ENCODE measurements at regions not wholly inside any gene's neighbourhood (a gene's known extent, or its start where the extent isn't known, plus 50 kb on each side); places are given as distances from the start of the nearest gene placed in this dataset.

DNA sequence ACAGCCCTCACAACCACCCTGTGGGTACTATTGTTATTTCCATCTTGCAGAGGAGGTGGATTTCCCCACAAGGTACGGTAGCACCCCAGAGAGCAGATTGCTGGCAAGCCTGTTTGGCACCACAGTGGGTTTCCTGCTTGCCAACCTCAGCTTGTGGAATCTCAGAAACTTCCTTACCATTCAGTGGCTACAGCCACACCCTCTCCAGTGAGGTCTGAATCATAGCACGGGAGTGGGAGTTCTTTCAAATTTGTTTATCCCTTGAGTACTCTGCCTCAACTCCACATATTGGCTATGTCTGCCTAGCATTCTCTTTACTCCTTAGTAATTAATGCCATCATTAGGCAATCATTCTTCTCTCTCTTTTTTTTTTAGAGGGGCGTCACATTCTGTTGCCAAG, 162.1 kb downstream of the PTPRU start:
- Histone ChIP-seq H3K4me3 (no peak overlapping the region), H3K4me1 (no peaks in the 10 kb centered on the region), H3K9me3 (no peaks in the 10 kb centered on the region), H3K27ac (no peak overlapping the region), H3K27me3 (peaks cover 0 to 3% (median 0%) of the 10 kb centered on the region in 3 donors), H3K36me3 (no peaks in the 10 kb centered on the region)
- intact Hi-C loops (cut with DNase I; ENCODE audit: low total_unique reads) (no loop called here), in situ Hi-C loops (cut with MboI; ENCODE audit: low sequenced_read_pairs in 4 of 4) (loop anchor here in 1 of 4 donors (10.0 kb wide), 1 partner anchor 1006 kb away; no protein-coding TSS in a partner anchor)
- no peak for TF ChIP-seq POLR2A (IDR thresholded peaks at IDR 0.05)
- TF ChIP-seq, protein P1, sequence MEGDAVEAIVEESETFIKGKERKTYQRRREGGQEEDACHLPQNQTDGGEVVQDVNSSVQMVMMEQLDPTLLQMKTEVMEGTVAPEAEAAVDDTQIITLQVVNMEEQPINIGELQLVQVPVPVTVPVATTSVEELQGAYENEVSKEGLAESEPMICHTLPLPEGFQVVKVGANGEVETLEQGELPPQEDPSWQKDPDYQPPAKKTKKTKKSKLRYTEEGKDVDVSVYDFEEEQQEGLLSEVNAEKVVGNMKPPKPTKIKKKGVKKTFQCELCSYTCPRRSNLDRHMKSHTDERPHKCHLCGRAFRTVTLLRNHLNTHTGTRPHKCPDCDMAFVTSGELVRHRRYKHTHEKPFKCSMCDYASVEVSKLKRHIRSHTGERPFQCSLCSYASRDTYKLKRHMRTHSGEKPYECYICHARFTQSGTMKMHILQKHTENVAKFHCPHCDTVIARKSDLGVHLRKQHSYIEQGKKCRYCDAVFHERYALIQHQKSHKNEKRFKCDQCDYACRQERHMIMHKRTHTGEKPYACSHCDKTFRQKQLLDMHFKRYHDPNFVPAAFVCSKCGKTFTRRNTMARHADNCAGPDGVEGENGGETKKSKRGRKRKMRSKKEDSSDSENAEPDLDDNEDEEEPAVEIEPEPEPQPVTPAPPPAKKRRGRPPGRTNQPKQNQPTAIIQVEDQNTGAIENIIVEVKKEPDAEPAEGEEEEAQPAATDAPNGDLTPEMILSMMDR (IDR thresholded peaks at IDR 0.05 in 4 of 5, conservative IDR thresholded peaks at IDR 0.05 in 1 of 5), result no peak
- ATAC-seq (no peak), DNase-seq (no peak)

DNA sequence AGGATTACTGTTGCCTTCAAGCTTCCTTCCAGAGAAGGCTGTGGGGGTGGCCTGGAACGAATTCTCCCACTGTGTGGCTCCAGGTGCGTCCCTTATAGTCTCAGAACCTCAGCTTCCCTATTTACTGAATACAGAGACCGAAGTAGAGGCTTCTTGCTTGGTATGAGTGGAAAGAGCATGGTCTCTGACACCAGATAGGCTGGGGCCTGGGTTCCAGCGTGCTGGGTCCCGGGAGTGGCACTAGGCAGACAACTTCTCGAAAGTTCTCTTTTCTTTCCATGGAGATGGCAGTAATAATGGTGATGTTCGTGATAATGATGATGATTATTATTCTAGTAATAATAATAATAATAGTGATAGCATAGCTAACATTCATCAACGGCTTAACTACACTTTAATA, 161.7 kb downstream of the PTPRU start:
- H3K27ac ChIP-seq, result no peak overlapping the region
- no peak overlapping the region for H3K4me3 ChIP-seq
- in situ Hi-C loops (cut with MboI; ENCODE audit: low sequenced_read_pairs in 4 of 4) (loop anchor here in 1 of 4 donors (10.0 kb wide), 1 partner anchor 1007 kb away; no protein-coding TSS in a partner anchor), intact Hi-C loops (cut with DNase I; ENCODE audit: low total_unique reads) (no loop called here)
- ATAC-seq (no peak), DNase-seq (no peak)
- TF ChIP-seq, protein P1 (IDR thresholded peaks at IDR 0.05 in 4 of 5, conservative IDR thresholded peaks at IDR 0.05 in 1 of 5), result no peak
- no peak for TF ChIP-seq POLR2A (IDR thresholded peaks at IDR 0.05)
- H3K36me3 ChIP-seq, result no peaks in the 10 kb centered on the region
- no peaks in the 10 kb centered on the region for H3K4me1 ChIP-seq
- peaks cover 0 to 3% (median 0%) of the 10 kb centered on the region in 3 donors for H3K27me3 ChIP-seq
- H3K9me3 ChIP-seq, result no peaks in the 10 kb centered on the region

DNA sequence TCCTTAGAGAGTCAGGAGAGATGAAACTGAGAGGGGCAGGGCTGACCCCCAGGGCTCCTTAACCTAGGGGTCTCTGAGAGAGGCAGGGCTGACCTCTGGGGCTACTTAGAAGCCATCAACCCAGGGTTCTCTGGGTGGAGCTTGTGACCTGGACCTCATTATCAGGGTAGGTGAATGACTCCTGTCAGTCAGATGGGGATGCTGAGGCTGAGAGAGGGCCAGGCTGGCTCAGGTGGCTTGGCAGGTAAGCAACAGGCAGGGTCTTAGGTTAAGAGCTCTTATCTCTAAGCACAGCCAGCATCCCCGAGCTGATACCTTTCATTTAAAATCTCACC, 160.9 kb downstream of the PTPRU start:
- ATAC-seq, result no peak
- Histone ChIP-seq H3K27me3 (peaks cover 0 to 3% (median 0%) of the 10 kb centered on the region in 3 donors), H3K9me3 (no peaks in the 10 kb centered on the region), H3K36me3 (no peaks in the 10 kb centered on the region), H3K4me3 (no peak overlapping the region), H3K27ac (no peak overlapping the region), H3K4me1 (no peaks in the 10 kb centered on the region)
- TF ChIP-seq, protein P1 (IDR thresholded peaks at IDR 0.05 in 4 of 5, conservative IDR thresholded peaks at IDR 0.05 in 1 of 5), result no peak
- no peak for TF ChIP-seq POLR2A (IDR thresholded peaks at IDR 0.05)
- no peak for DNase-seq
- in situ Hi-C loops (cut with MboI; ENCODE audit: low sequenced_read_pairs in 4 of 4), result loop anchor here in 1 of 4 donors (10.0 kb wide), 1 partner anchor 1008 kb away; no protein-coding TSS in a partner anchor
- intact Hi-C loops (cut with DNase I; ENCODE audit: low total_unique reads), result no loop called here

DNA sequence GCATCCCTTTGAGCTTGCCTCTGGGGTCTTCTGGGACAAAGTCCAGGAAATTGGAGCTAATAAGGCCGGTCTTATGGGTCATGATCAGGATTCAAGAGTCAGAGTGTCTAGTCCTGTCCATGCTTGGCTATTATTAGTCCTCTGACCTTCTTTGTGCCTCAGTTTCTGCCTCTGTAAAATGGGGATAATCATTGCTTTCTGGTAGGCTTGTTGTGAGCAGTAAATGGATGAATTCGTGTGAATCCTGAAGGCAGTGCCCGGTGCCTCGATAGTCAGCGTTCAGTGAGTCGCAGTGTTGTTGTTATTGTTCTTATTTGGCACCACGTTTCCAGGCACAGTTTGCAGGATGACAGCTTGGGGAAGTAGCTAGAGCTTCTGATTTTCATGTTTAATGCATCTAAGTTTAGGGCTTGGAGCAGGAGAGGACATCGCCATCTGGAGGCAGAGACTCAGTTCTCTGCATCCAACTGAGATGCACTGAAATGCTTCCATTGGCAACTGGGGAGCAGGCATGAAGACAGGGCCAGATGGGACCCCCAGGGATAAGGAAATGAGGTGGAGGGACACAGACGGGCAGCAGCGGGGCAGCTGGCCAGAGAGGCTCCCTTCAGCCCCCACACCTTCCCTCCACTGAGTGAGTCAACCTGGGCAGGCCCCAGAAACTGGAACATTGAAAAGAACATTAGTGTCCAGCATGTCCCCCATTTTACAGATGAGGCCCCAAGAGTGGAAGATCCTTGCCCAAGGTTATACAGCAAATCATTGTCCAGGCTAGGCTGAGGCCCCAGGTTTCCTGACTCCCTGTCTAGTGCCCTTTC, 160.3 kb downstream of the PTPRU start:
- intact Hi-C loops (cut with DNase I; ENCODE audit: low total_unique reads) (no loop called here), in situ Hi-C loops (cut with MboI; ENCODE audit: low sequenced_read_pairs in 4 of 4) (loop anchor here in 1 of 4 donors (10.0 kb wide), 1 partner anchor 1008 kb away; no protein-coding TSS in a partner anchor)
- Histone ChIP-seq H3K4me1 (no peaks in the 10 kb centered on the region), H3K36me3 (no peaks in the 10 kb centered on the region), H3K27ac (no peak overlapping the region), H3K27me3 (peaks cover 0 to 3% (median 0%) of the 10 kb centered on the region in 3 donors), H3K9me3 (no peaks in the 10 kb centered on the region), H3K4me3 (no peak overlapping the region)
- no peak for DNase-seq
- no peak for ATAC-seq
- TF ChIP-seq POLR2A (IDR thresholded peaks at IDR 0.05), result no peak
- TF ChIP-seq, protein P1 (IDR thresholded peaks at IDR 0.05 in 4 of 5, conservative IDR thresholded peaks at IDR 0.05 in 1 of 5), result no peak

Measured in gastrocnemius medialis (tissue), 4 donors.